ENCODE measurements at regions not wholly inside any gene's neighbourhood (a gene's known extent, or its start where the extent isn't known, plus 50 kb on each side); places are given as distances from the start of the nearest gene placed in this dataset.
A peak's percentile ranks its signal among the peaks of the same experiment; 100 is the strongest.

DNA sequence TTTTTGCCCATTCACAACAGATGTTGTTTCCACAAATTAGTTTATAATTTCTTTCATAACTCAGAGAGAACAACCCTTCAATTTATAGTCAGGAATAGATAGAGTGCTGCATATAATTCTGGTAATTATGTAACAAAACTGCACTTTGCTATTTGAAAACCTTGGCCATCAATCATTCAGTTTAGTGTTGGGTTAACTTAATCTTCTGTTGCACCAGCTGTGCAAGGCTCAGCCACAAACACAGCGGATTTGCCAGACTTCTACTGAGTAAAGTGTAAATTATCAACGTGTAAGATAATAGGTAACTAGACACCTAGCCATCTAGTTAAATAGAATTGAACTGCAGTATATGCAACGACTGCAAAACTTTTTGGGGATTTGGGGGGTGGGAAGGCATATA, 1064.3 kb upstream of the EPHA6 start:
- ATAC-seq (no peak), DNase-seq (no peak)
- Histone ChIP-seq H3K27ac (no peak overlapping the region), H3K4me3 (no peak overlapping the region), H3K36me3 (ENCODE audit: insufficient read depth in 1 of 2, low read depth in 1 of 2) (no peaks in the 10 kb centered on the region), H3K9me3 (no peaks in the 10 kb centered on the region), H3K27me3 (ENCODE audit: insufficient read depth in 3 of 3, low read length in 2 of 3) (no peaks in the 10 kb centered on the region), H3K4me1 (no peaks in the 10 kb centered on the region)
- TF ChIP-seq CTCF (IDR thresholded peaks at IDR 0.05): no peak
- 12 to 30% (median 13%) methylated on average over 3 of the region's 3 CpGs for WGBS, 3 donors
- intact Hi-C loops (cut with DNase I): no loop called here

DNA sequence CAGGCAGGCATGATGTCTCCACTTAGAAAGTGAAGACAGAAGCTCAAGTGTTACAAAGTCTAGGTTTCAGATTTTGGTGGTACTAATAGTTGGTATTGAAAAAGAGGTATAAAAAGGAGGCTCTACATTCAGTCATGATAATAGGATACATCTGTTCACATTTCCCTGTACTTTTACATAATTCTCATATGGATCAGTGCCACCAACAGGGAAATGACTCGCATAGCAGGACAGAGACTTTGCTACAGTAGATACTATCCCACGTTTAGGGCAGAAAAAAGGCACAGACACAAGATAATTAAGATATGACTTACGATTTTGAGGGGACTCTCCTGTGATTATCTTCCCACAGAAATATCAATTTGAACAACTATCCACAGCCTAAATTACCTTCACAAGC, 1062.9 kb upstream of the EPHA6 start:
- intact Hi-C loops (cut with DNase I): no loop called here
- H3K4me1 ChIP-seq: no peaks in the 10 kb centered on the region
- no peaks in the 10 kb centered on the region for H3K27me3 ChIP-seq (ENCODE audit: insufficient read depth in 3 of 3, low read length in 2 of 3)
- no peak for ATAC-seq
- no peak overlapping the region for H3K27ac ChIP-seq
- no peak for DNase-seq
- TF ChIP-seq CTCF (IDR thresholded peaks at IDR 0.05): no peak
- H3K4me3 ChIP-seq: no peak overlapping the region
- no peaks in the 10 kb centered on the region for H3K9me3 ChIP-seq
- WGBS, 3 donors: 42 to 47% (median 45%) methylated on average over 3 of the region's 3 CpGs
- H3K36me3 ChIP-seq (ENCODE audit: insufficient read depth in 1 of 2, low read depth in 1 of 2): no peaks in the 10 kb centered on the region

GRCh38 chr3:95752199-95752598, 1062.2 kb upstream of the EPHA6 start:
- intact Hi-C loops (cut with DNase I): no loop called here
- no peaks in the 10 kb centered on the region for H3K9me3 ChIP-seq
- ATAC-seq: no peak
- H3K27me3 ChIP-seq (ENCODE audit: insufficient read depth in 3 of 3, low read length in 2 of 3): no peaks in the 10 kb centered on the region
- H3K4me1 ChIP-seq: no peaks in the 10 kb centered on the region
- H3K4me3 ChIP-seq: no peak overlapping the region
- no peak for TF ChIP-seq CTCF (IDR thresholded peaks at IDR 0.05)
- no peak for DNase-seq
- H3K36me3 ChIP-seq (ENCODE audit: insufficient read depth in 1 of 2, low read depth in 1 of 2): no peaks in the 10 kb centered on the region
- 82 to 89% (median 83%) methylated on average over 2 of the region's 2 CpGs for WGBS, 3 donors
- no peak overlapping the region for H3K27ac ChIP-seq

- ATAC-seq (no peak), DNase-seq (peak in 1 of 2 donors; percentile 37)
- Histone ChIP-seq H3K4me3 (no peak overlapping the region), H3K9me3 (no peaks in the 10 kb centered on the region), H3K36me3 (ENCODE audit: insufficient read depth in 1 of 2, low read depth in 1 of 2) (no peaks in the 10 kb centered on the region), H3K27ac (no peak overlapping the region), H3K27me3 (ENCODE audit: insufficient read depth in 3 of 3, low read length in 2 of 3) (no peaks in the 10 kb centered on the region), H3K4me1 (no peaks in the 10 kb centered on the region)
- intact Hi-C loops (cut with DNase I): no loop called here
- WGBS, 3 donors: 64 to 74% (median 67%) methylated on average over 4 of the region's 4 CpGs
- no peak for TF ChIP-seq CTCF (IDR thresholded peaks at IDR 0.05)
These were observed 1055.7 kb upstream of the EPHA6 start for GRCh38 chr3:95758707-95759106.

GRCh38 chr3:95759614-95760301, 1054.6 kb upstream of the EPHA6 start:
- H3K36me3 ChIP-seq (ENCODE audit: insufficient read depth in 1 of 2, low read depth in 1 of 2): no peaks in the 10 kb centered on the region
- TF ChIP-seq CTCF (IDR thresholded peaks at IDR 0.05): no peak
- no peaks in the 10 kb centered on the region for H3K9me3 ChIP-seq
- no peaks in the 10 kb centered on the region for H3K4me1 ChIP-seq
- WGBS, 3 donors: 75 to 83% (median 81%) methylated on average over 5 to 6 of the region's 6 CpGs
- no peak overlapping the region for H3K4me3 ChIP-seq
- no peak overlapping the region for H3K27ac ChIP-seq
- H3K27me3 ChIP-seq (ENCODE audit: insufficient read depth in 3 of 3, low read length in 2 of 3): no peaks in the 10 kb centered on the region
- ATAC-seq: no peak
- intact Hi-C loops (cut with DNase I): no loop called here
- DNase-seq: peak in 1 of 2 donors; percentile 19
